ENCODE measurements at regions not wholly inside any gene's neighbourhood (a gene's known extent, or its start where the extent isn't known, plus 50 kb on each side); places are given as distances from the start of the nearest gene placed in this dataset.

- TF ChIP-seq EZH2 (optimal IDR thresholded peaks at IDR 0.05; ENCODE audit: low read depth, low read length) (no peak), CTCF (IDR thresholded peaks at IDR 0.05; ENCODE audit: low read length) (no peak)
Measured at GRCh38 chr15:95946926-95947325, 383.6 kb upstream of the NR2F2 start.

Measured in MM.1S (cell line).